ENCODE measurements at regions not wholly inside any gene's neighbourhood (a gene's known extent, or its start where the extent isn't known, plus 50 kb on each side); places are given as distances from the start of the nearest gene placed in this dataset.

- no peak for DNase-seq (ENCODE audit: low read depth in 2 of 2, low spot score in 1 of 2)
These were observed 119.6 kb upstream of the NFIB start for GRCh38 chr9:14433351-14434157.

GRCh38 chr9:14432666-14433350, 118.9 kb upstream of the NFIB start:
- DNase-seq (ENCODE audit: low read depth in 2 of 2, low spot score in 1 of 2), result no peak

- peak in 1 of 2 donors; percentile 3 for DNase-seq (ENCODE audit: low read depth in 2 of 2, low spot score in 1 of 2)
These were observed 114.9 kb upstream of the NFIB start for GRCh38 chr9:14428781-14429230.

- DNase-seq (ENCODE audit: low read depth in 2 of 2, low spot score in 1 of 2), result no peak
These were observed 113.5 kb upstream of the NFIB start for GRCh38 chr9:14427419-14427818.

GRCh38 chr9:14424983-14425382, 111.0 kb upstream of the NFIB start:
- DNase-seq (ENCODE audit: low read depth in 2 of 2, low spot score in 1 of 2), result no peak

DNA sequence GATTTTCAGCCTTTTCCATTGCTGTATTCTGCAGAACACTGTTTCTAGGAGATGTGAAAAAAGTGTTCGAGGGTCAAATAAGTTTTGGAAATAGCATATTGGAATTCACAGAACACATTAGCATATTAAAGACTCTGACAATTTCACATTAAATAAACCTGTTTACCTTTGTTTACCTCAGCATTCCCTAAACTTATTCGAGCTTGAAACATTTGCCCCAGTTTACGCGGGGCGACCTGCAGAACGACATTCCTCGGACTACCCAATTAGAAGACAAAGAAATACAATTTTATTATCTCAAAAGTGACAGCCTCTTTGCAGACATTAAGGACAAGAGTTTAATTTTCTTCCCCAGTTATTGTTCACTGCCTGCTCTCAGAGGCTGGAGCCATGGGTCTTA, 110.3 kb upstream of the NFIB start:
- DNase-seq (ENCODE audit: low read depth in 2 of 2, low spot score in 1 of 2), result no peak

GRCh38 chr9:14423815-14424261, 109.9 kb upstream of the NFIB start:
- no peak for DNase-seq (ENCODE audit: low read depth in 2 of 2, low spot score in 1 of 2)

GRCh38 chr9:14421291-14421690, 107.3 kb upstream of the NFIB start:
- no peak for DNase-seq (ENCODE audit: low read depth in 2 of 2, low spot score in 1 of 2)

GRCh38 chr9:14418941-14419937, 105.3 kb upstream of the NFIB start:
- DNase-seq (ENCODE audit: low read depth in 2 of 2, low spot score in 1 of 2), result no peak

- no peak for DNase-seq (ENCODE audit: low read depth in 2 of 2, low spot score in 1 of 2)
These were observed 104.5 kb upstream of the NFIB start for GRCh38 chr9:14418301-14418940.

DNA sequence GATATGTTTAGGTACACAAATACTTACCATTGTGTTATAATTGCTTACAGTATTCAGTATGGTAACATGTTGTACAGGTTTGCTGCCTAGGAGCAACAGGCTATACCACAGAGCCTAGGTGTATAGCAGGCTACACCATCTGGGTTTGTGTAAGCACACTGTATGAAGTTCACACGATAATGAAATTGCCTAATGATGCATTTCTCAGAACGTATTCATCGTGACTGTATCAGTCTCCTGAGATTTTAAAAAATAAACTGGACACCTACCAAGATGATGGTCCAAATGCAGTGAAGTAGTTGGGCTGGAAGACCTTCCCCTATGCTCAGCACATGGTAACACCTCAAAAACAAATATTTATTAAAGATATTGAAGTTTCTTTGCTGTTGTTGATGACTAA, 103.3 kb upstream of the NFIB start:
- no peak for DNase-seq (ENCODE audit: low read depth in 2 of 2, low spot score in 1 of 2)

DNA sequence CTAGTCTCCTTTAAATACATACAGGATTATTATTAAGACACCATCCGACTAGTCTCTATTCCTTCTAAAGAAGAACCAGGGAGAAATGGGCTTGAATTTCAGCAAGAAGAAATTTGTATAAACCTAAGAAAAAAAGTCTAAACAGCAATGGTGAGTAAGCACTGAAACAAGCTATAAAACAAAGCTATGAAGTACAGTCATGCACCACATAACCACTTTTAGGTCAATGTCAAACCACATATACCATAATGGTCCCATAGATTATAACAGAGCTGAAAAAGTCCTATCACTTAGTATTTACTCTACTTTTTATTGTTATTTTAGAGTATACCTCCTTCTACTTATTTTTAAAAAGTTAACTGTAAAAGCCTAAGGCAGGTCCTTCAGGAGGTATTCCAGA, 102.0 kb upstream of the NFIB start:
- no peak for DNase-seq (ENCODE audit: low read depth in 2 of 2, low spot score in 1 of 2)

GRCh38 chr9:14413812-14414211, 99.9 kb upstream of the NFIB start:
- DNase-seq (ENCODE audit: low read depth in 2 of 2, low spot score in 1 of 2), result no peak

DNA sequence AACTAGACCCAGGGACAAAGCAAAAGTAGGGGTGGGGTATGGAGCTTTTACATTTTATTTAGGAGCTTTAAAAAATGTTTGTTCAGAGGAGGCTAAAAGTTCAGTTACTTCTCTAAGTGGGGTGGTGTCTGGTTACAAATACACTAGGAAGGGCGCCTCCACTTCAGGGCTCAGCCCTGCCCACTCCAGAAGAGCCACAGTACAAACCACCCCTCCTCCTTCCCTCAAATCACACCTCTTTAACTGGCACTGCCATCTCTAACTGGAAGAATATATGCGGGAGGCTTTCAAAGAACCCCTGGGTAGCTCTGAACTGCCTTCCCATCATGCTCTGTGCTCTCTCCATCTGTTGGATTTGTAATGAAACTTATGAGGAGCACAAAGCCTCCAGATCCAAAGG, 98.8 kb upstream of the NFIB start:
- no peak for DNase-seq (ENCODE audit: low read depth in 2 of 2, low spot score in 1 of 2)

- DNase-seq (ENCODE audit: low read depth in 2 of 2, low spot score in 1 of 2), result no peak
These were observed 92.5 kb upstream of the NFIB start for GRCh38 chr9:14406463-14406862.

DNA sequence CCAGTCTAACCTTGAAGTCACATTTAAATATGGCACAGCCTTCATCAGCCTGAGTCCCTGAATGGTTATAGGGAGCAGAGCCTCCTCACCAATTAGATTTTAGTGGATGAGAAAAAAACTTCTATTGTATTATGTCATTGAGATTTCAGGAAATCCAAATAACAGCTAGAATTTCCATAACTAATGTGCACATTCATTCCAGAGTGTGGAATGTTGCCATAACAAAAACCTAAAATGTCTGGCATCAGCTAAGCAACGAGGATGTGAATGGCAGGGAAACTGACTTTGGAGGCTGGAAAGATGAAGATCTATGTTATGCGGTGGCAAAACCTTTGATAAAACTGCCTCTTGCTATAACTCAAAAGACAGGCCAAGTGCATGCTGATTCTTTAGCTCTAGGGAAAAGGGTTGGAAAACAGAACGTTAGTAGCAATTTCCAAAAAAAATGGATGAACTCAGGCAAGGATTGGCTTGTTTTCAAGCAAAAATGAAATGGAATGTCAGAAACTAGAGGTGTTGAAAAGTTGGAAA, 91.3 kb upstream of the NFIB start:
- no peak for DNase-seq (ENCODE audit: low read depth in 2 of 2, low spot score in 1 of 2)

DNA sequence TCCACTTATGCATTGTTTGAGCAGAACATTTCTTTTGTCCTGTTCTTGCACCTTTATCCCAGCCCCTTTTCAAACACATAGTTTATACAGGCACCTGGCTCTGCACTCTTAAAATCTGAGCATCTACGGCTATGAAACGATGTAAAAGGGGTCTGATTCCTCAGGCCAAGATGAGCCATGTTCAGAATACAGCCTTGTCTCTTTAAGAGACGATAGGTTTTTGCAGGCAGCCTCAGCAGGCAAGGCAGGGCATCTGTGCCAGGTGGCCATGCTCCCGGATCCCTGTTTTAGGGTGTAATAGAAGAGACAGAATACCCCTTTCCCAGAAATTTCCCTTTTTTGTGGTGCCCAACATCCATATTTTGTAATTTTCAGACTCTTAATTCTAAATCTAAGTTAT, 89.1 kb upstream of the NFIB start:
- DNase-seq (ENCODE audit: low read depth in 2 of 2, low spot score in 1 of 2), result no peak

DNA sequence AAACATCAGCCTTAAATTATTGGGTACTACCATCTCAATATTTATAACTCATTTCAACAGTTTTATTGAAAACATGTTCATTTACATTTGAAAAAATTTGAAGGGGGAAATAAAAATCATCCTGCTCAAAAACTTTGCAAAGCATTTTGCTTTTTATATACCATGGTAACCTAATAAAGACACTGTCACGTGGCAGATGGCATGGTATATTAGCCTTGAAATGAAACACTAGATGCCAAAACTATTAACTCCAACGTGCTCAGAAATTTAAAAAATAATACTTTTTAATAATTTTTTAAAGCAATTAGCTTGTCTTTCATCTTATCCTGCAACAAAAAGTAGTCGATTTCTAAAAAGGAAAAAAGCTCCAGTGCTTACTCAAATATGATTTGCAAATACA, 88.6 kb upstream of the NFIB start:
- DNase-seq (ENCODE audit: low read depth in 2 of 2, low spot score in 1 of 2), result no peak

DNA sequence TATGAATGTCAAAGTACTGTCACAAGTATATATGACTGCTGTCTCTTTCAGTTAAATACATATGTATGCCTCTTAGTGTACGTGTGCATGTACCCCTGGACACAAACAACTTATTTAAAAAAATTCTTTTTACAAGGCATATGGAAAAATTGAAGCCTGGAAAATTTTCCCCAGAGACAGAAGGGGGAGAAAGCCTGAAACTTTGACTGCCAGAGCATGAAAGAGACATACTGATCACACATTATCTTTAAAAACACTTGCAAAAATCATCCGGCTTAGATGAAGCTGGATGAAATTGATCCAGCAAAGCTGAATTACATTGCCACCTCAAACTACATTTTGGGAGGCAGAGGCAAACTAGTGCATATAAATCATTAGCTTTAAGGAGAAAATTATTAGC, 88.0 kb upstream of the NFIB start:
- DNase-seq (ENCODE audit: low read depth in 2 of 2, low spot score in 1 of 2), result no peak

GRCh38 chr9:14400658-14400995, 86.7 kb upstream of the NFIB start:
- no peak for DNase-seq (ENCODE audit: low read depth in 2 of 2, low spot score in 1 of 2)

Measured in stimulated activated CD8-positive, alpha-beta memory T cell treated with anti-CD3 and anti-CD28 coated beads, Interleukin-4, amount 100 ng/mL, for 4 hours (primary cell).